ENCODE measurements at regions not wholly inside any gene's neighbourhood (a gene's known extent, or its start where the extent isn't known, plus 50 kb on each side); places are given as distances from the start of the nearest gene placed in this dataset.

GRCh38 chr6:3620937-3621336, 130.6 kb downstream of the PXDC1 start:
- TF ChIP-seq CTCF (IDR thresholded peaks at IDR 0.05) (no peak), SIN3A (IDR thresholded peaks at IDR 0.05; ENCODE audit: borderline replicate concordance, insufficient read depth, low read depth, low read length) (no peak), POLR2AphosphoS5 (IDR thresholded peaks at IDR 0.05; ENCODE audit: low read depth, low read length) (no peak), REST (IDR thresholded peaks at IDR 0.05; ENCODE audit: insufficient read depth in 1 of 2, low read depth in 2 of 2, low read length in 1 of 2) (no peak), TCF7L2 (IDR thresholded peaks at IDR 0.05; ENCODE audit: low read depth, low read length) (no peak)
